HG03565 (cell line): ENCODE measurements at regions not wholly inside any gene's neighbourhood (a gene's known extent, or its start where the extent isn't known, plus 50 kb on each side); places are given as distances from the start of the nearest gene placed in this dataset.
"Not testable (repeated sequence)": the region's sequence is repeated elsewhere in the genome, so short reads cannot be mapped to it uniquely, and the experiment has no call there.

Source experiments
- ATAC-seq: cut with Tn5 transposase; IDR thresholded peaks from one replicate; pipeline ENCODE4 v1.9.1; 2021; ENCODE audit warnings: mild to moderate bottlenecking, moderate library complexity; ENCODE audit not compliant: unreplicated experiment

- ATAC-seq: no peak
These were observed 189.9 kb upstream of the NDUFV2 start for GRCh38 chr18:8912348-8913326.

DNA sequence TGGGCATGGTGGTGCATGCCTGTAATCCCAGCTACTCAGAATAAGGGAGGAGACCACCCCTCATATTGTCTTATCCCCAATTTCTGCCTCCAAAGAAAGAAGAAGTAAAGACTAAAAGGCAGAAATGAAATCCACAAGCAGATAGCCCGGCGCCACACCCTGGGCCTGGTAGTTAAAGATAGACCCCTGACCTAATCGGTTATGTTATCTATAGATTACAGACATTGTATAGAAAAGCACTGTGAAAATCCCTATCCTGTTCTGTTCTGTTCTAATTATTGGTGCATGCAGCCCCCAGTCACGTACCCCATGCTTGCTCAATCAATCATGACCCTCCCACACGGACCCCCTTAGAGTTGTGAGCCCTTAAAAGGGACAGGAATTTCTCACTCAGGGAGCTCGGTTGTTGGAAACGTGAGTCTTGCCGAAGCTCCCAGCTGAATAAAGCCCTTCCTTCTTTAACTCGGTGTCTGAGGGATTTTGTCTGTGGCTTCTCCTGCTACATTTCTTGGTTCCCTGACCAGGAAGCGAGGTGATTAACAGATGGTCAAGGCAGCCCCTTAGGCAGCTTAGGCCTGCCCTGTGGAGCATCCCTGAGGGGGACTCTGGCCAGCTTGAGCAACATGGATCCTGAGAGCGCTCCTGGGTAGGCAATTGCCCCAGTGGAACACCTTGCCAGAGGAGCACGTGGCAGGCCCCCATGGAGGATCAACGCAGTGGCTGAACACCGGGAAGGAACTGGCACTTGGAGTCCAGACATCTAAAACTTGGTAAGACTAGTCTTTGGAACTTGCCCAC, 188.7 kb upstream of the NDUFV2 start:
- ATAC-seq: not testable (repeated sequence)

GRCh38 chr18:8914404-8915264, 187.9 kb upstream of the NDUFV2 start:
- not testable (repeated sequence) for ATAC-seq

DNA sequence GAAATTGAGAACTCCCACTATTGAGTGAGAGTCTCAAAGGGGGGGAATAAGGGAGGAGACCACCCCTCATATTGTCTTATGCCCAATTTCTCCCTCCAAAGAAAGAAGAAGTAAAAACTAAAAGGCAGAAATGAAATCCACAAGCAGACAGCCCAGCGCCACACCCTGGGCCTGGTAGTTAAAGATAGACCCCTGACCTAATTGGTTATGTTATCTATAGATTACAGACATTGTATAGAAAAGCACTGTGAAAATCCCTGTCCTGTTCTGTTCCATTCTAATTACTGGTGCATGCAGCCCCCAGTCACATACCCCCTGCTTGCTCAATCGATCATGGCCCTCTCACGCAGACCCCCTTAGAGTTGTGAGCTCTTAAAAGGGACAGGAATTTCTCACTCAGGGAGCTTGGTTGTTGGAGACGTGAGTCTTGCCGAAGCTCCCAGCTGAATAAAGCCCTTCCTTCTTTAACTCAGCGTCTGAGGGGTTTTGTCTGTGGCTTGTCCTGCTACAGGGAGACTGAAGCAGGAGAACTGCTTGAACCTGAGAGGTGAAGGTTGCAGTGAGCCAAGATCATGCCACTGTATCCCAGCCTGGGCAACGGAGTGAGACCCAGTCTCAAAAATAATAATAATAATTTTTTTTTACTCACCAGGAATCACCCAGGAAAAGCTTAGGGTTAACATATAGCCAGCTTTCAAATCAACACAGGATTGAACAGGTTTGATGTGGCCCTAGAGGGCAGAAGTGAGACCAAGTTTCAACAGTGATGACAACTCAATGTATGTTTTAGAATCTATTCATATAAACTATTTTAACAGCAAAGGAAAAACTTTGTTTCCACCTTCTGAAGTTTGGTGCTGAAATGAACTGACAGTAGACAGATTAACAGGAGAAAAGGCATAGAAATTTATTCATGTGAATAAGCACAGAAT, 181.4 kb upstream of the NDUFV2 start:
- not testable (repeated sequence) for ATAC-seq

DNA sequence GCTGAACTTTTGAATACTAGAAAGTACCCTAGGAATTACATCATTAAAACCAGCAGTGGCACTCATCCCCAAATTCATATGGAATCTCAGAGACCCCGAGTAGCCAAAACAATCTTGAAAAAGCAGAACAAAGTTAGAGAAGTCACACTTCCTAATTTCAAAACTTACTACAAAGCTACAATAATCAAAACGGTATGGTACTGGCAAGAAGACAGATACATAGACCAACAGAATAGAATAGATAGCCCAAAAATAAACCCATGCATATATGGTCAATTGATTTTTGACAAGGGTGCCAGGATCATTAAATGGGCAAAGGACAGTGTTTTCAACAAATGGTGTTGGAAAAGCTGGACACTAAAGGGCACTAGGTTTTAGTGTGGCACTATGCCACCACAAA, 176.0 kb upstream of the NDUFV2 start:
- ATAC-seq: no peak

- ATAC-seq: no peak
These were observed 174.5 kb upstream of the NDUFV2 start for GRCh38 chr18:8928044-8928443.

- no peak for ATAC-seq
These were observed 173.4 kb upstream of the NDUFV2 start for GRCh38 chr18:8928847-8929780.

- no peak for ATAC-seq
These were observed 171.4 kb upstream of the NDUFV2 start for GRCh38 chr18:8930990-8931616.

DNA sequence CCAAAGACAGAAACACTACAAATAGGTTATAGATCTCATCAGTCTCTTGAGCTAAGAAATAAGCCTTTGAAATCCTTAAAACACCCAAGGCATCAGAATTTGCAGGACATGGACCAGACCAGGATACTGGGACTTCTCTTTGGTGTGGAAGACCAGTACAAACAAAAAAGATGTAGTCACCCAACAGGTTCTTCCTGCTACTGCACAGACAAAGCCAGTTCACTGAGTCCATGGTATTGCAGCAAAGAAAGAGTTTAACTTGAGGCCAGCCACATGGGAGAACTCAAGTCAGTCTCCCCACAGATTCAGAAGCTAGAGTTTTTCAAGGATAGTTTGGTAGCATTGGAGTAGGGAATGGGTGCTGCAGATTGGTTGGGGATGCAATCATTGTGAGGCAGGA, 169.6 kb upstream of the NDUFV2 start:
- ATAC-seq: no peak

DNA sequence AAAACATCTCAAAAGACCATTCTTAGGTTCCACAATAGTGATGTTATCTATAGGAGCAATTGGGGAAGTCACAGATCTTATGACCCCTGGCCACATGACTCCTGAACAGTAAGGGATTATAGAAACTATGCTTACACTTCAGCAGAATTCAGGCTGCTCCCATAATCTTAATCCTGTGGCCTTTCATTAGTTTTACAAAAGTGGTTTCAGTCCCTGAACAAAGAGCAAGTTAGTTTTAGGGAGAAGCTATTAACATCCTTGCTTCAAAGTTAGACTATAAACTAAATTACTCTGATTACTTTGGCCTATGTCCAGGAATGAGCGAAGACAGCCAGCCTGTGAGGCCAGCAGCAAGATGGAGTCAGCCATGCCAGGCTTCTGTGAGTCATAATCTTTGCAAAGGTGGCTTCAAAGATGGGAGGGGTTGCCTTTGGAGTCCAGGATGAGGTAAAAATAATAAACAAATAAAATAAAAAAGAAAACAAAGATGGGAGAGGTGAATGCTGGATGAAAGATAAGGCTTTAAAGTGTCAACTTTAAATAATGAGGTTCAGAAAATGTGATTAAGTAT, 168.7 kb upstream of the NDUFV2 start:
- no peak for ATAC-seq

DNA sequence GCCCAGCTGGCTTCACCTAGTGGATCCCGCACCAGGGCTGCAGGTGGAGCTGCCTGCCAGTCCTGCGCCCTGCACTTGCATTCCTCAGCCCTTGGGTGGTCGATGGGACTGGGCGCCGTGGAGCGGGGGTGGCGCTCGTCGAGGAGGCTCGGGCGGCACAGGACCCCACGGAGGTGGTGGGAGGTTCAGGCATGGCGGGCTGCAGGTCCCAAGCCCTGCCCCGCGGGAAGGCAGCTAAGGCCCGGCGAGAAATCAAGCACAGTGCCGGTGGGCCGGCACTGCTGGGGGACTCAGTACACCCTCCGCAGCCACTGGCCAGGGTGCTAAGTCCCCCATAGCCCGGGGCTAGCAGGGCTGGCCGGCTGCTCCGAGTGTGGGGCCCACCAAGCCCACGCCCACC, 167.2 kb upstream of the NDUFV2 start:
- not testable (repeated sequence) for ATAC-seq

DNA sequence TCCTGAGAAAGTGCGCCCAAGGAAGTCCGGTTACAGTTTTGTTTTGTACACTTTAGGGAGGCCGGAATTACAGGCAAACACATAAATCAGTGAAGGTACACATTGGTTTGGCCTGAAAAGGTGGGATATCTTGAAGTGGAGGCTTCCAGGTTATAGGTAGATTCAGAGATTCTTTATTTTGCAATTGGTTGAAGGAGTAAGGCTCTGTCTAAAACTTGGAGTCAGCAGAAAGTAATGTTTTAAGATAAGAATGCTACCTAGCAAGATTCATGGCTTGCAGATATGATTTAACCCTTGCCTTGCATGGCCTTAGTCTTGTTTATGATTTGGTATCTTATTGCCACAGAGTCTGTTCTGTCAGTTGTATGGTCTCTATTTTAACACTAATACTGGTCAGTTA, 165.9 kb upstream of the NDUFV2 start:
- ATAC-seq: no peak

DNA sequence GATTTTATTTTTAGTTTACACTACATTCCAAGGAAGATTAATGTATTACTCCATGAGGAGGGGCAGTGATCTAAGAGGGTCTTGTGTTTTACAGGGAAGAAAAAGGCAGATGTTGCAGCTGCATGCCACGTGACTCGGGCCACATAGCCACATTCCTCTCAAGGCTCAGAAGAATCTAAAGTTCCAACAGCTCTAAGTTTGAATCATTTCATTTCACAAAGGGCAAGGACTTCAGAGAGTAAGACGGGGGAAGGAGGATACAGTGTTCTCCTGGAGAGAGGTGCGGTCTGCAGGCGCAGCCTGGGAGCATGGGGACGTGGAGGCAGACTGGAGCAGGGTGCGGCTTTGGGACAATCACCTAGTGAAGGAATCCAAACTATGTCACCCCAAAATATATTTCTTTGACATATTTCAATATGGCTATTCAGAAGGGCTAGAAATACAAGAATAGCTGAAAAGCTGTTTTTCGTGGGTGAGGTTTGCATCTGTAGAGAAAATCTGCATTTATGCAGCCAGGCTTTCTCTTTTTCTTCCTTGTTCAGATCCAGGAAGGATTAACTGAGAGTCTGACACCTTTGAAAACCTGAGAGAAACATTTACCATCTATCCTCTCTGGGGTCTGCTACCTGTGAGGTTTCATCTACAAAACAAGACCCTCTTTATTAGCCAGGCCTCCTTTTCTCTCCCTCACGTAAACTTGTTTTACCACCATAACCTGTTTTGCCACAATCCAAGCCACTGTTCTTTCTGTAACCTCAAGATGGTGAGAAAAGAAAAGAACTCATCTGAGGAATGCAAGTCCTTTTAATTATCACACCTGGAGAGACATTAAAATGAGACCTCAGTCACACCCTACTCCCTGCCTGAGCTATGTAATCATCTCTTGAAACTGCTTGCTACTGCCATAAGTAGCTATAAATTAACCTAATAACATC, 165.1 kb upstream of the NDUFV2 start:
- ATAC-seq: no peak

DNA sequence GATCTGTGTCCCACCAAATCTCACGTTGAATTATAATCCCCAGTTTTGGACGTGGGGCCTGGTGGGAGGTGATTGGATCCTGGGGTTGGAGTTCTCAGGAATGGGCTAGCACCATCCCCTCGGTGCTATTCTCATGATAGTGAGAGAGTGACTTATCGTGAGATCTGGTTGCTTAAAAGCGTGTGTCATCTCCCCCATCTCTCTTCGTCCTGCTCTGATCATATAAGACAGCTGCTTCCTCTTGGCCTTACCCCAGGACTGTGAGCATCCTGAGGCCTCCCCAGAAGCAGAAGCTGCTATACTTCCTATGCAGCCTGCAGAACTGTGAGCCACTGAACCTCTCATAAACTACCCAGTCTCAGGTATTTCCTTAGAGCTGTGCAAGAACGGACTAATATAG, 163.7 kb upstream of the NDUFV2 start:
- no peak for ATAC-seq

DNA sequence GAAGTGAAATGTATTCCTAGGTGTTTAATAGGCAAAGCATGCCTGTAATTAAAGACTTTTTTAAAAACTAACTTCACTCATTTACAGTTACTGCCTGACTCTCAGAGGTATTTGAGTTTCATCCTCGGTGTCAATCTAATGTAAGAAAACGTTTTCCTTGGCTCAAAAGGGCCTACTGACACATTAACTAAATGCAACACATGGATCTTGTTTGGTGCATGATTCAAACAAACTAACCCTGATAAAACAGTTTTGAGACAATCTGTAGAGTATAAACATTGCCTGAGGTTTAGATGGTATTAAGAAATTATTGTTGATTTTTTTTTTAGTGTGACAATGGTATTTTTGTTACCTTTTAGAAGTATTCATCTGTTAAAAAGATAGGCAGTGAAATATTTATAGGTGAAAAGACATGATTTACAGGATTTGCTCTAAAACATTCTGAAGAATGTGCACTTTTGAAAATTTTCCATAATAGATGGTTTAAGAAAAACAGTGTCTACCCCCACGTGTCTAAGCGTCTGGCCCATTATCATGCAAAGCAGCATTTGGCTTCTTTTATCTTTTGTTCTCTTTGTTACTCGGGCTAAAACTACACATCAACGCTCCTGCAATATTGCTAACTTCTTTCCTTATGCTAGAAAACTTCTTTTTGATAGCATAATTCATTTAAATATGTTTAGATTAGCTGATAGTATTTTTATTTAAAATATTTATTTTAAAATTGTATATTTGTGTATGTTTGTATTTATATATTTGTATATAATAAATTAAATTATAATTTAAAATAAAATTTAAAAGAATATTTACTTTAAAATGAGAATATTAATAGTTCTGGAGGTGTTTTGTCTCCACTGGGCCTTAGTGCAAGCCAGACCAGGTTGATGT, 160.2 kb upstream of the NDUFV2 start:
- ATAC-seq: no peak
